GM21576 (cell line): ENCODE measurements at regions not wholly inside any gene's neighbourhood (a gene's known extent, or its start where the extent isn't known, plus 50 kb on each side); places are given as distances from the start of the nearest gene placed in this dataset.
A peak's percentile ranks its signal among the peaks of the same experiment; 100 is the strongest.
"Not testable (repeated sequence)": the region's sequence is repeated elsewhere in the genome, so short reads cannot be mapped to it uniquely, and the experiment has no call there.

ENCODE experiments used
- ATAC-seq: cut with Tn5 transposase; IDR thresholded peaks from one replicate; pipeline ENCODE4 v1.9.1; 2021; ENCODE audit warnings: mild to moderate bottlenecking, moderate library complexity; ENCODE audit not compliant: unreplicated experiment

DNA sequence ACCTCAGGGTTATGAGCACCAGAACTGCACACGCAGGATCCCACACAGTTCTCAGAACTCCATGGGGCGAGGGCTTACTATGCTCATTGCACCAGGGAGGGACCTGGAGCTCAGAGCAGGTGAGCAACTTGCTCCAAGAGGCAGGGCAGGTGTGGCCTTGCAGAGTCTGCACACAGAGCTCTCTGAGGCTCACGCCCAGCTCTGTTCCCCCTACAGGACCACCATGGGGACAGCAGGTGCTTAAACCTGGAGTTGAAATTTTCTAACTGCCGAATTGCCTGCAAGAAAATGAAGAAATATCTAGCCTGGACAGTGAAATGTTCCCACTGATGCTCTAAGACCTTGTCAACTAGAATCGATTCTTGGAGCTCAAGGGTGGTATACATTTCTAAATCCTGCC lies 49.9 kb upstream of the MSMB start:
- not testable (repeated sequence) for ATAC-seq

DNA sequence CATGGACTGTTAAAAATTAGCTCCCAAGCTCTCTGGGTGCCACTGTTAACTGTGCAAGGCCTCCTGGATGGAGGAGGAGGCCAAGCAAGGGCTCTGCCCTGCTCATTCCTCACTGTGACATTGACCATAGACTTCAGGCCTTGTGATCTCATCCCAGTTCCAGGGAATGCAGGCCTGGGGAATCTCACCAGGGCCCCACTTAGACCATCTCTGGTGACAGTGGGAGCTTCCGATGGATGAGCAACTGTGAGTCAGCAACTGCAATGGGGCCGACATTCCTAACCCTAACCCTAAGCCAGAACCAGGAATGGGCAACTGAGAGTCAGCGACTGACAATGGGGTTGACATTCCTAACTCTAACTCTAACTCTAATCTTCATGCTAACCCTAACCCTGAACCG lies 50.4 kb upstream of the MSMB start:
- no peak for ATAC-seq

DNA sequence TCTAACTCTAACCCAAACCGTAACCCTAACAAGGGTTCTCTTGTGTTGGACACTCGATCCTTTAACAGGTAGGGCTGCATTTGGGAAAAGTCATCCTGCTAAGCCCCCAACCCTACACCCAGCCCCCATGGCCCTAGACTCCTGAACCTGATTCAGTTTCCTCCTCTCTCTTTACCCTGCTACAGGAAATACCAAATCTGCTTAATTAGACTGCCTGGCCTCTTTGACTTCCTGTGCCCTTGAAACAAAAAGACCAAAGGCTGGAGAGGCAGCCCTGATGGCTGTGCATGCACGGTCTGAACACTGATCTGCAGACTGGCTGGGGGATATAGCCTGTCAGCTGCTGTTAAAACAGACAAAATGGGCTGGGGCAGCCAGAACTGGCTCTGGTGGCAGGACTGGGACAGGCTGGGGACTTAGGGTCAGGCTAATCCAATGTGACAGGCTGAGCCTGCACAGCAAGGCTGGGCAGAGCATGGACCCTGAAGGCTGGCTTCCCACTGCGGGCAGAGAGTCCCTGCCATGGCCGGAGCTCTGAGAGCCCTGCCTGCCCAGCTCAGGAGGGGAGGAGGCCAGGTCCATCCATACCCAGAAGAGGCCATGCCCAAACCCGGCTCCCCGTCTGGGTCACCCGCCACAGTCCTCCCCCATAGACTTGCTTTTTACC lies 51.0 kb upstream of the MSMB start:
- no peak for ATAC-seq

DNA sequence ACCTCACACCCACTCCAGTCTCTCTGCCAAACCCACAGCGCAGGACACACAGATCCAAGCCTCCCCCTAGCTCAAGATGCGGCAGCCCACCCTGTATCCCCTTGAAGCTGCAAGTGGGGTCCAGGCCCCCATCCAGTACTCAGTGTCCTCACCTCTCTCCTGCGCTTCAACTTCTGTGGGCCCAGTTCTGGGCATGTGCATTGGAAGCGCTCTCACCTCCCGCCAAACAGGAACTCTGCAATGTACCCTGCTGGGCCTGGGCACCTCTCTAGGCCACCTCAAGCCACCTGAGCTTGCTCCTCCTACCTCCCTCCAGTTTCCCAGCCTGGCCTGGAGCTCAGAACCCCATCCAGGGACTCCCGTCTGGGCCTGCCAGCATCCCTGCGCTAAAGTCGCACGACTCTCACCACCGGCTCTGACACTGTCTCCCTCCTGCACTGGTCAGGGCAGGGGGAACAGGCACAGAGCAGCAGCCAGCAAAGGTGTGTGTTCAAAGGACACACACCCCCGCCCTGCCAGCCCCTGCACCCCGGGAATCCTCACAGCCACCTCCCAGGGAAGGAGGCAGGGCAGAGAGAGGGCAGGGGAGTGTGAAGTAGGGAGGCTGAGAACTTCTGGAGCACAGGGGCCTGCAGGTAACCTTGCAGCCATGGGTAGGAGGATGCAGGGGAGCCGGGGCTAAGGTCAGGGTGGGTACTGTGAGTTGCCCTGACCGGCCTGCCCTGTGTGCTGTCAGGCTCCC lies 51.7 kb upstream of the MSMB start:
- ATAC-seq = no peak

DNA sequence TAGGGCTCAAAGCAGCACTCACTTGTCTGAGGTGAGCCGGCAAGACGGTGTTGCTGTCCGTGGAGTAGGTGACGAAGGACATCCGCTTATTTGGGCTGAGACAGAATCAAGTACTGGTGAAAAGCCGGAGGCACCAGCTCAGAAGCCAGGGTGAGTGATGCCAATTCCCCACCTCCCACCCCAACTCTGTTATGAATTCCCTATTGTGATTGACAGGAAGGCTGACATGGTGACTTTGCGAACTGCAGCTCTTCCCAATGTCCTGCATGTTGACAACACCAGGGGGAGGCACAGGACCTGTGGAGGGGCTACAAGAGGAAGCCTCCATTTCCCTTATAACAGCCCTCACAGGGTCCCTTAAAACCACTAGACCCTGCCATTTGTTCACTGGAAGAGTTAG lies 52.3 kb upstream of the MSMB start:
- no peak for ATAC-seq

DNA sequence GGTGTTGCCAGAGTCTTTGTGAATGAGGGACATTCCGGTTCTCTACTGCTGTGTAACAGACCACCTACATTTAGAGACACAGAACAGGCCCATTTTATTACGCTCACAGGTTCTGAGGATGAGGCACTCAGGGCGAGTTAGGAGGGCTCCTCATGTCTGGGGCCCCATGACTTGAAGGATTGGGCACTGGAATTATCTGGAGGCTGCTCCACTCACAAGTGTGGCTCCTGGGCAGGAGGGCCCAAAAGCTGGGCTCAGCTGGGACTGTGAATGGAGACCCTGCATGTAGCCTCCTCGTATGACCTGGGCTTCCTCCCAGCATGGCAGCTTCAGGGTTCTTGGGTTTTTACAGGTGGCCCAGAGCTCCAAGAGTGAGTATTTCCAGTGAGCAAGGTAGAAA lies 52.9 kb upstream of the MSMB start:
- ATAC-seq = not testable (repeated sequence)

DNA sequence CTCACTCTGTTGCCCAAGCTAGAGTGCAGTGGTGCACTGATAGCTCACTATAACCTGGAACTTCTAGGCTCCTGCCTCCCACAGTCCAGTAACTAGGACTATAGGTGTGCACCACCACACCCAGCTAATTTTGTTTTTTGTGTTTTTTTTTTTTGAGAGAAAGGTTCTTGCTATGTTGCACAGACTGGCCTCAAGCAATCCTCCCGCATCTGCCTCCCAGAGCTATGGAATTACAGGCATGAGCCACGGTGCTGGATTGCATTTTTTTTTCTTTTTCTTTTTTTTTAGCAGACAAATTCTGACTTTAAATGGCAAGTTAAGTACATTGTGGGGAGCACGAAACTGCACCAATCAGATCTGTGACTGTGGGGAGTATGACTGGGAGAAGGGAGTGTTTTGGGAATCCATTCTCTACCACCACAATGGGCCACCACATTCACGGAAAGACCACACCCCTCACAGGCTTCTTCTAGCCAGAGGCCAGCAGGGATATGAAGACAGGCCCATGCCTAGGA lies 58.1 kb upstream of the MSMB start:
- no peak for ATAC-seq

DNA sequence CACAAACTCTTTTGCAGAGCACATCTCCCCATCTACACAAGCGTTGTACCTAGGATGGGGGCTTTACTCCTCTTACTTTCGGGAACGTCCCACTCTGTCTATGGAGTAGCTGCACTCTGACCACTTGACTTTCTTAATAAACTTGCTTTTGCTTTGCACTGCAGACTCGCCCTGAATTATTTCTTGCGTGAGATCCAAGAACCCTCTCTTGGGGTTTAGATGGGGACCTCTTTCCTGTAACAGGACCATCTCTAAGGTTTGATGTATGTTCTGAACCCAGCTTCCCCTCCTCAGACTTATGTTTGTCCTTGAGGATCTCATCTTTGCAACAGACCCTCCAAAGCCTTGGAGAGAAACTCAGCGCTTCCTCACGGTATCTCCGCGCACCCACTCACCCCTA lies 59.3 kb upstream of the MSMB start:
- not testable (repeated sequence) for ATAC-seq

DNA sequence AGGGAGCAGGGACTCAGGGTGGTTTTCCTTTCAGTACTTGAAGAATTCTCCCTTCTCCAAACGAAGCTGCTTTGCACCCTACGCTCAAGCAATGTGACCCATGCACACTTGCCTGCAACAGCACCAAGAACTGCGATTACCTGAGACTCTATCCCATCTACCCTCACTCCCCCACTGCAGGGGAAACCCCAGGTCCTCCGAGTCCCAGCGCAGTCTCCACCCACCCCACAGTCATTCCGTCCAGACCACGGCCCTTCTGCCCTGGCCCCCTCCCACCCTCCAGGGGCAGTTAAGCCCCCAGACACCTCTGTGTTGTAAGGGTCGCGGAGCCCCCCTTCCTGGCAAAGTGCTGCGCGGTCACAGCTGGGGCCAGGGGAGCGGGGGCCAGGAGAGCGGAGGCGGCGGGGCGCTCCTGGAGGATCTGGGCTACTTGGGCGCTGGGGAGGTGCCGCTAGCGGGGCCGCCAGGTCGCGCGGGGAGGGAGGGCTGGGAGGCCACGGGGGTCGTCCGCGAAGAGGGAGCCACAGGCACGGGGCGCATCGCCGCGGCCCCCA lies 59.9 kb upstream of the MSMB start:
- peak; percentile 10 for ATAC-seq

DNA sequence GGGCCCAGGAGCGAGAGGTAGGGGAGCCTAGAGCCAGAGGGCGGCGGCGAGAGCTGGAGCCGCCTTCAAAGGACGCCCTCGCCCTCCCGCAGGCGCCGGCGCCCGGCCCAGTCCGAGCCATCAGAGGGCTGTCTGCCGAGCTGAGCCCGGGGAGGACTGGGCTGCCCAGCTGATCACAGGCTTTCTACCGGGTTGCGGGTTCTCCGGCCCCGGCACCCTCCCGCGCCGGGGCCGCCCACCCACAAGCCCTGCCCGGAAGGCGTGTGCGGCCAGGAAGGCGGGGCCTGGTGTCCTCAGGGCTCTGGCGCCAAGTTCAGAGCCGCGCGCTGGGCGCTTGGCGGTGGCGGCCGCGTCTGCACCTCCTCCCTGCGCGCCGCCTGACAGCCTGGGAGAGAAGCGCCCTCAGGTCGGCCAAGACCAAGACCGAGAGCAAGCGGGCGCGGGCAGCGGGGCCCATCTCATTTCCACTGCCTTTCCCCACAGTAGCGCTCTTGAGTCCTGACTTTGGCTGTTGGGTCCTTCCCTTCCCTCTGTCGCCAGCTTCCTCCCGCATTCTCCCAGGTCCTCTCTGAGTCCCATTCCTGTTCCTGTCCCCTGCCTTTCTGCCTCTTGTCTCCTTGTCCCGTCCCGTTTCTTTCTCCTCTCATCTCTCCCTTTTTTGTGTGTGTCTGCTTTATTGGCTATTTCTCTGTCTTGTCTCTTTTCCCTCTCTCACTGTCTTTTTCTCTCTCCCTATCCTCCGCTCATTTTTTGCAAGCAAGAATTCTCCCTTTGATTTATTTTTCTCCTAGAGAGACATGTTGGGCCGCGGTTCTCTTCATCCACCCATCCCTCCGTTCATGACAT lies 60.6 kb upstream of the MSMB start:
- peak; percentile 87 for ATAC-seq

DNA sequence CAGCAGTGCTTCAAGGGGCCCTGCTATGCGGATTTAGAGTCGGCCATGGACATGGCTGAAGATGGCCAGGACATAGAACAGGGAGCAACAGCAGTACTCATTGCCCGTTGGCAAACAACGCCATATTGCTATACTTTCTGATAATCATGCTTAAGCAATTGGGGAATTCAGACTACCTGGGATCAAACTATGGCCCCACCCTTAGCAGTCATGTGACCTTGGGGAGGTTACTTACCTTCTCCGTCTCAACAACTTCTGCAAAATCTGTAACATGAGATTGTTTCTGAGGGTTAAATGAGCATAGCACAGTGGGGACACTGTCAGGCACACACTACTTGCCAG lies 62.1 kb upstream of the MSMB start:
- not testable (repeated sequence) for ATAC-seq

DNA sequence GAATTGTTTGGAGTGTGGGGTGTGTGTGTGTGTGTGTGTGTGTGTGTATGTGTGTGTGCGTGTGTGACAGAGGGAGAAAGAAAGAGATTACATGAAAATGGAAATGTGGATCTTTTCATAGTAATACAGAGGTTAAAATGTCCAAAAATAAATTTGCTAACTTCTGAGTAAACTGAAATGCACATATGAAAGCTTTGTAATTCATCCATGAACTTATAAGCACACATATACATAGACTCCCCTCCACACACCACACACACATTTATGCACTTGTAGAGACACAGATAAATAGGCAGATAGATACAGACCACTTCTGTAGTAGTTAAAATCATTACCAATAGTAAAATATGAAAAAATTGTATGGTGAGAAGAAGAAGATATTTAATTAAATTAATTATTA lies 108.2 kb upstream of the MSMB start:
- ATAC-seq = not testable (repeated sequence)

DNA sequence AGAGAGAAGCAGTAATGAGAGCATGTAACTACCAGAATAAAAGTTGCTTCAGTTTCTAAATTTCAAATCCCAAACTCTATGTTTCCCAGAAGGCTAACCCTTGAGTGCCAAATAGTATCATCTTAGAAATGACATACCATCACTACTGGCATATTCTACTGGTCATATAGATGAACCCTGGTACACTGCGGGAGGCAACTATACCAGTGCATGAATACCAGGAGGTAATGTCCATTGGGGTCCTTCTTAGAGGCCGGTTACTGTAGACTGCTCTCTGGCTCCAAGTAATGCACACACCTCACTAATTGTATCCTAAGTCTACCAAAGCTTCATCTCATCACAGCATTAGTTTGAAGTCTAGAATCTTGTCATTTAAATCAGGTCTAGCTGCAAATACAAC lies 108.6 kb upstream of the MSMB start:
- ATAC-seq = not testable (repeated sequence)

DNA sequence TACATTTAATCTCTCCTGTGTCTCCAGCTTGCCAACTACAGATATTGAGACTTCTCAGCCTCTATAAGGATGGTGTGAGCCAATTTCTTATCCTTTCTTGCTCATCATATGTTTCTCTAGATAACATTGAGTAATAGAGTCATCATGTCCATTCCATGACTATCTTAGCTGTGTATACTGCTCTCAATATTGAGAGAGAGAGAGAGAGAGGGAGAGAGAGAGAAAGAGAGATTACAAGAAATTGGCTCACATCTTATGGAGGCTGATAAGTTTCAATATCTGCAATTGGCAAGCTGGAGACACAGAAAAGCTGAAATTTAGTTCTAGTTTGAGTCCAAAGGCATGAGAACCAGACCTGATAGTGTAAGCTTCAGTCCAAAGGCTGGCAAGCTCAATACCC lies 110.8 kb upstream of the MSMB start:
- not testable (repeated sequence) for ATAC-seq

DNA sequence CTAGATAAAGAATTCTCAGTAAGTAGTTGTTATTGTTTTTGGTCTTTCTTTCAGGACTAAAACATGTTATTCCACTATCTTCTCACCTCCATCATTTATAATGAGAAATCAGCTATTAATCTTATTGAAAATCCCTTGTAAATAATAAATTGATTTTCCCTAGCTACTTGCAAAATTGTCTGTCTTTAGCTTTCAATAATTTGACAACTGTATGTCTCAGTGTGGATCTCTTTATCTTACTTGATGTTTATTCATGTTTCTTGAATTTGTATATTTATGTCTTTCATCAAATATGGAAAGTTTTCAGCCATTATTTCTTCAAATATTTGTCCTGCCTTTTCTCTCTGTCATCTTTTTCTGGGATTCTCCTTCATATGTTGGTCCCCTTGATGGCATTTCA lies 117.1 kb upstream of the ANTXRL start:
- no peak for ATAC-seq

DNA sequence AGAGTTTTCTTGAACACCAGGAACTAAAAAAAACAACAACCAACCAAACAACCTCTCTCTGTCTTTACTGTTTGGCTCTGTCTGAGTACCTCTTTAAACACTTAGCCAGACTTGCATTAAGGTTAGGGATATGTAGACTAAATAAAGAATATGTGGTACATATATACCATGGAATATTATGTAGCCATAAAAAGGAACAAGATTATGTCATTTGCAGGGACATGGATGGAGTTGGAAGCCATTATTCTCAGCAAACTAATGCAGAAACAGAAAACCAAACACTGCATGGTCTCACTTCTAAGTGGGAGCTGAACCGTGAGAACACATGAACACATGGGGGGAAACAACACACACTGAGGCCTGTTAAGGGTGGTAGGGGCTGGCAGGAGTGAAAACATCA lies 116.0 kb upstream of the ANTXRL start:
- ATAC-seq = no peak

DNA sequence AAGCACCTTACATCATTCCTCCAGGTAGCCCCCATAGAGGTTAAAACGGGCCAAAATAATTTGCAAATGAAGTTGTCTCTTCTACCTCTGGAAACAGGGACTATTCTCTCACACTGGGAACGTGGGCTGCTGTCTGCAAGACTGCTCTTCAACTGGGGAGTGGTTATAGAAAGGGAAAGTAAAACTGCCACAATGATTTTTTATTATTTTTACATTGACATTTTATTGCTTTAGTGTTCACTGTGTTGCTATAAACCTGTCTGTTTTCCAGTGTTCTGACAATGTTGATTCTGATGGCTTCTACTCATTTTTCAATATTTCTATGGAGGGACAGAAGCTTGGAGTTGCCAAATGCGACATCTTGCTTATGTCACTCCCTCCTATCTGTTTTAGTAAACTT lies 115.1 kb upstream of the ANTXRL start:
- no peak for ATAC-seq

DNA sequence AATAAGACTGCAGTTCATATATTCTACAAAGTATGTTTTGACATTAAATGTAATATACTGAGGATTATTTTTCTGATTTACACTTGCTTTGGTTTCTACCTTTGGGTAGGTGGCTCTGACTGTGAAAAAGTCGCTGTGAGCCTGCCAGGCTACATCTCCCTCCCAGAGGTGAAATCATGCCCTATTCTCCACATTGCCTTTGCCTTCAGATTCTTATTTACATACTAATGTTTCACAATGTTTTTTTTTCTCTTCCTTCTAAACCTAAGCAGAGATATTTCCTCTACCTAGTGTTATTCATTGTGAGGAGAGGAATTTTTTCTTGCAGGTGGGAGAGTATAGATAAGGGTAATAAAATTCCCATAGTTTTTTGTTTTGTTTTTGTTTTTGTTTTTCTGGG lies 111.5 kb upstream of the ANTXRL start:
- no peak for ATAC-seq

DNA sequence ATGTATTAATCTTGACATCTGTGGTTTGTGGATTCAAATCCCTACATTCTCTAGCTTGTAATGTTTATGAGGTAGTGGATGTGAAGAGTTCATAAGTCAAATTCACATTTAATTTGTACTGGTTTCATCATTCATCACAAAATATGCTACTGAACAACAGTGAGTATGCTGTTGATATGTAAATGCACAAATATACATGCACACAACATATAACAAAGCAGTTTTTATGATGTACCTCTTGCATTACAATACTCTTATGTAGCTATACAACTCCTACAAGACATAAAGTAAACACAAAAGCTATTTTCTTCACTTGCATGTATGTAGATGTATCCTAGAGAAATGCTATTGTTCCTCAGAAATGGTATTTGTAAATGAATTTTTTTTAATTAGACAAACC lies 111.0 kb upstream of the ANTXRL start:
- ATAC-seq = no peak

DNA sequence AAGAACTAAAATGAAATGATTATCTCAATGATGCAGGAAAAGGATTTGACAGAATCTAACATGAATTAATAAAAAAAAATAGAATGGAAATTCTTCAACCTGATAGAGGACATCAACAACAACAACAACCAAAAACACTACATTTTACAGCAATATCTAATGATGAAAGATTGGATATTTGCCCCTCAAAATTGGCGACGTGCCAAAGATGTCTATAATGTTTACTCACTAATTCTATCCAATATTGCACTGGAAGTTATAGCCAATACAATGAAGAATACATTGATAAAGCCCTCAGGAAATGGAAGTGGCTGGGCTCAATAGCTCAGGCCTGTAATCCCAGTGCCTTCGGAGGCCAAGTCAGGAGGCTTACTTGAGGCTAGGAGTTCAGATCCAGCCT lies 99.4 kb upstream of the ANTXRL start:
- ATAC-seq = not testable (repeated sequence)

DNA sequence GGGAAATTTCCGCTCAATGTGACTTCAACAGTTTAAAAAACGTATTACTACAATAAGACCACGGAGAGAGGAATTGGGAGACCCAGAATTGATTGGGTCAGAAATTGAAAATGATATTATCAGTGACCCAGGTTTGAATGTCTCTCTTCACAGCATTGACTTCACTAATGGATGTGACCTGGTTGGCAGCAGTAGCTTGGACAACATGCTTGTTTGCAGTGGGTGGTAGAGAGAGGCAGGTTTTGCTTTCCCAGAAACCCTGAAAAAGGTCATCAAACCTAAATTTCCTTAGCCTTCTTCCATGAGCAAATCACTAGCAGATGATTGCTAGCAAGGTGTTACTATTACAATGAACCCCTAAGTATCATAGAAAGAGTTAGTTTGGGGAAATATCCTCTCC lies 89.7 kb upstream of the ANTXRL start:
- no peak for ATAC-seq
